Hematopoietic multipotent progenitor cell (in vitro differentiated cells): ENCODE measurements at regions not wholly inside any gene's neighbourhood (a gene's known extent, or its start where the extent isn't known, plus 50 kb on each side); places are given as distances from the start of the nearest gene placed in this dataset.

ENCODE experiments used
- DNase-seq, 3 donors: peaks; one replicate each; pipeline ENCODE4 v3.0.0-alpha.2; 2011 to 2015; ENCODE audit warnings: low read depth in 2 of 3, low spot score in 2 of 3

DNA sequence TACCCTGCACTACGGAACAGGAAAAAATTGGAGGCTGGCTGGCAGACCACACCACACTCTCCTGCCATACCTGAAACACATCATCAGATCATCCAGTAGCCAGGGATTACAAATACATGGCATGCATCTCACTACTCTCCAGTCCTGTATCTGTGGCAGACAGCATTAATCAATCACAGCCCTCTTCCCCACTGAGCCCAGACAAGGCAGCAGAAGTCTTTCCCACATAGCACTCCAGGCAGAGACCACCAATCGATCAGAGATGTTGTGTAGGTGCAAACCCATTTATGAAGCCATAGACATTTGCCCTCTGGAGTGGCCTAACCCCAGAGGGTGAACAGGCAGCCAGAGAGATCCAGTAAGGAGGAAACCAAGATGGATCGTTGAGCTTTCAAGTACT is 410.9 kb upstream of the PROK2 start:
- no peak for DNase-seq

DNA sequence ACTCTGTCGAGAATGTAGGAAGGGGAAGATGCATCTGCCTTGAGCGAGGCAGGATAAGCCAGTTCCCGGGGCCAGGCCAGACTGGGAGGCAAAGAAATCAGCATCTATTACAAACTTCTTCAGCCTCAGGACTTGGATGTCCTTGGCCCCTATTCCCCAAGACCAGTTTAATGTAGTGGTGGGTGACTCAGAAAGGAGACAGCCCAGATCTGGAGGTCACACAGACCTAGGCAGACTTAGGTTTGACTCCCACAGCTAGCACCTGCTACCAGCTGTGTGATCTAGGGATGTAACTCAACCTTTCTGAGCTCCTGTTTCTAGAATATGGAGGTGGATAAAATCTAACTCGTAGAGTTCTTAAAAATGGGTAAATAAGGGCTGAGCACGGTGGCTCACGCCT is 409.5 kb upstream of the PROK2 start:
- DNase-seq, result no peak

DNA sequence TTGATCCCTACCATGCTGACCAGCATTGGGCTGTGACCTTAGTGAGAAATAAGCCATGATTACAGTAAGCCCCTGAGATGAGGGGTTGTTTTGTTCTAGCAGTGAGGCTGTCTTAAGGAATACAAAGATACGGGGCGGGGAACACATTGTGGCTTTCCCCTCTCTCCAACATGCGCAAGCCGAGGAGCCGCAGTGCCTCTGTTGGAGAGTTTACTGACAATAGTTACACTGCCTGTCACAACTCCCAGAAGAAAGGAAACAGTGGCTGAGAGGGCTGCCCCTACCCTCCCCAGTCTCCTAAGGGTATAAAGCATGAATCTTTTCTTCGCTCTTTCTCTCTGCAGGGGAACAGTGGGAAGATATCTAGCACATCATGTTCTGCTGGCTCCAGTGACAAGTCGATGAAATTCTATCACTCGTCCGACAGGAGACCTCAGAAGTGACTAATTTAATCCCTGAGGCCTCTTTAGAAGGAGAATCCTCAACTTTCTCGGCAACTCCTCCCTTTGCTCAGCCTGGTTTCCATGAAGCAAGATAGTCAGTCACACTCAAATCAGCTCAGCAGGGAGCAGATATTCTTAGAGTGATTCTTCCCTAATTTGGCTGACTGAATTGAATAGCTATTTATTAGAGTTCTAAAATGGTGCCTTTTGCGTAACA is 409.0 kb upstream of the PROK2 start:
- no peak for DNase-seq

DNA sequence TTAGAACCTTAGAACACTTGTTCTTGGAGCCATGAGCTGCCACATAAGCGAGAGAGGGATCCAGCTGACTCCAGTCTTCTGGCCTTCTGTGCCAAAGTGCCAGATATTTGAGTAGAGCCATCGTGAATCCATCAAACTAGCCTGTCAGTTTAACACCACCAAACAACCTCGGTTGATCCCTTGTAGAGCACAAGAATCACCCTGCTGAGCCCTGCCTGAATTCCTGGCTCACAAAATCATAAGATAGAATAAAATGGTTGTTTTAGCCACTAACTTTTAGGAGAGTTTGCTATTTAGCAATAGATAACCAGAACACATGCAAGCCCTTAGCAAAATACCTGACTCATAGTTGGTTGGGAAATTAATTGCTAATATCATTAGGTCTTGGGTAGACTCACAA is 407.6 kb upstream of the PROK2 start:
- no peak for DNase-seq

DNA sequence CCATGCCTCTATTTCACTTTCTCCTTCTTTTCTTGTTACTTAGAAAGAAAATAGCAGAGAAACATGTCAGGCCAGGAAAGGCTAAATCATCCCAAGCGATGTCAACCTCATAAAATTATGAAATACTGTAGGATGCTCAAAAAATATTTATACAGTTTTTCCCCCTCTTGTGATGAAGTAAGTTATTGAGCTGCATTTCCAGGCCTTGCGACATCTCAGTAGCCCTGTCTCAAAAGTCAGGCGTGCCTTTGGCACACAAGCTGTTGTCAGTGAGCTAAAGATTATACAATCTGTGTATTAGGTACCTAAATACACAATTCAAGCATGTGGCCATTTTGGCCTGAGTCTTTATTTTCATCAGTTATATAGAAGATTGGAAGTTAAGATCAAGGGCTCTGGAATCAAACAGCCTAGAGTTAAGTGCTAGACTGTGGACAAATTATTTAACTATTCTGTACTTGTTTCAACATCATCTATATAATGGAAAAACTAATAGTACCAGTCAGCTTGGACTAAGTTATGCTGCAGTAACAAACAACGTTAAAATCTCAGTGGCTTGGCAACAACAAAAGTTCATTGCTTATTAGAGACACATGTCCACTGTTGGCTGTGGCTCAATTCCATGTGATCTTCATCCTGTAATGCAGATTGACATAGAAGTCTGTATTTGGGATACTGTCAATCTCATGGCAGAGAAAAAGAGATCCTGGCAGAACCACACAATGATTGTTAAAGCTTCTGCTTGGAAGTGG is 406.4 kb upstream of the PROK2 start:
- no peak for DNase-seq

DNA sequence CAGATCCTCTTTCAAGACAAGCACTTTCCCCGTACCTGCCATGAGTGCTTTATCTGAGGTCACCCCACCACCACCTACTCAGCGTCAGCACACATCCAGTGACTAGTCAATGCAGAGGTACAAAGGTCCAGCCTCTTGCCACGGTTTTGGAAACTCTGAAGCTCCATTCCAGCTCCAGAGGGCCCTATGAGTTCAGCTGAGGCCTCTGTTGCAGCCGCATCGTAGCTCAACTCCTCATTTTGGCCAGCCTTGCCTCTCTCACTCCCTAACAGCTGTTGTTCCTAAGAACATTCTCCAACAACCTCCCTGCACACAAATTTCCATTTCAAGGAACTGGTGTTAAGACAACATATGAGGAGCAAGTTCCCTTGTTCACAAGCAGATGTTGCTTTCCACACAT is 405.1 kb upstream of the PROK2 start:
- DNase-seq, result no peak

DNA sequence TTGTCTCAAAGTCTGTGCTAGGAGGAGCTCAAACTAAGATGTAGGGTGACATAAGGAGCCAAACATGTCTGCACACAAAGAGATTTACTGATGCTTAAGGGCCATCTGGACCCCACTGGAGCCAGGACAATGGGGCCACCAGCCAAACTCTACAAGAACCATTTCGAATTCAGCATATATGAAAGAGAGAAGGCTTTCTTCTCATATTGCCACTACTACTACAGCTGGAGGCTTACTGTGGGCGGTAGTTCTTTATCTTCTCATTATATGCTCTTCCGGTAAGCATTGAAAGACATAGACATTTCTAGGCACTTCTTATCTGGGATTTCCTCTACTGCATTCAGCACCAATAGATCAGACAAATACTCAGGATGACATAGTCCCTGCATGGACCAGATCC is 404.4 kb upstream of the PROK2 start:
- DNase-seq, result no peak

DNA sequence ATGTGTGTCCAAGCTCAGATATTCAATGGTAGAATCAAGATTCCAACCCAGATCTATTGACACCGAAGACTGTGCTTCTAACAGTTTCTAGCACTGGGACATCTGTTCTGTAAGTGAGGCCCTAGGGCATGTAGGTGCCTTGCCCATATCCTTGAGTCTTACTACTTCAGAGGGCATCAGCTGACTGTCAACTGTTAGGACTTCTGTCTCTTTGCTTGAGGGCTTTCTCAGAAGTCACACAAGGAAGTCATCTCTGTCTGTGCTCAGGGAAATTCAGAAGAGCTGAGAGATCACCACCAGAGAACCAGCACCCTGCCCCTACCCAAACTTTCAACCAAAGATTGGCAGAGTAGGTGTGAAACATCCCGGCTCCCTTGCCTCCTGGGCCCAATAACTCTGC is 403.6 kb upstream of the PROK2 start:
- no peak for DNase-seq

DNA sequence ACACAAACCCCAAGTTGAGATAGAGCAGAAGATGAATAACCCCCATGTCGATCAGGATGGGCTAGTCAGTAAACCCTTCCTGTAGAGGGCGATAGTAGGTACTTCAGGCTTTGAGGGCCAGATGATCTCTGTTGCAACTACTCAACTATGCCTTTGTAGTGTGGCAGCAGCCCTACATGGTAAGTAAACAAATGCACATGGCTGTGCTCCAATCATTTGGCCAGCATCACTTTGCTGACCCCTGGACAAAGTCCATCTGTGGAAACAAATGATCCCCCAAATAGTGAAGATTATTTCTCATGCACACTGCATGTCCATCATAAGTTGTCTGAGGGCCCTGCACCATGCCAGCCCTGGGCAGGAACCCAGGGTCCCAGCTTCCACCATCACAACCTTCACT is 402.2 kb upstream of the PROK2 start:
- peak in 1 of 3 donors; percentile 26 for DNase-seq

DNA sequence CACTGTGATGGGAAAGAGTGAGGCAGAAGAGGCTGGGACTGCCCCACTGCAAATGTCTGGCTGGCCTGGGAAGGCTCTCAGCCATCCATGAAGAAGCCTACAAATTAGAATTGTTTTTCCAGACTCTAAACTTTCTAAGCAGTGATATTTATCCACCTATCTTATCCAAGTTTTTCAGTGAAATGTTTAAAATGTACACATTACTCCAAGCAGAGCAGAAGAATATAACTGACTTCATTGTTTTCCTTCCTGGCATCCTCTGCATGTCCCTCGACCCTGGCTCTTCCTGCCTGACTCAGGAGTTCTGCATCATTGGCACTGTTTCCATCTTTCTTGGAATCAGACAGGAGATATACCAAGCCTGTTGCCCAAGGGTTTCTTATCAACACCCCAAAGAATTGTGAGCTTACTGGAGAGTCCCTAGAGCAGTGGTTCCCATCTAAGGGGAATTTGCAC is 401.5 kb upstream of the PROK2 start:
- no peak for DNase-seq

DNA sequence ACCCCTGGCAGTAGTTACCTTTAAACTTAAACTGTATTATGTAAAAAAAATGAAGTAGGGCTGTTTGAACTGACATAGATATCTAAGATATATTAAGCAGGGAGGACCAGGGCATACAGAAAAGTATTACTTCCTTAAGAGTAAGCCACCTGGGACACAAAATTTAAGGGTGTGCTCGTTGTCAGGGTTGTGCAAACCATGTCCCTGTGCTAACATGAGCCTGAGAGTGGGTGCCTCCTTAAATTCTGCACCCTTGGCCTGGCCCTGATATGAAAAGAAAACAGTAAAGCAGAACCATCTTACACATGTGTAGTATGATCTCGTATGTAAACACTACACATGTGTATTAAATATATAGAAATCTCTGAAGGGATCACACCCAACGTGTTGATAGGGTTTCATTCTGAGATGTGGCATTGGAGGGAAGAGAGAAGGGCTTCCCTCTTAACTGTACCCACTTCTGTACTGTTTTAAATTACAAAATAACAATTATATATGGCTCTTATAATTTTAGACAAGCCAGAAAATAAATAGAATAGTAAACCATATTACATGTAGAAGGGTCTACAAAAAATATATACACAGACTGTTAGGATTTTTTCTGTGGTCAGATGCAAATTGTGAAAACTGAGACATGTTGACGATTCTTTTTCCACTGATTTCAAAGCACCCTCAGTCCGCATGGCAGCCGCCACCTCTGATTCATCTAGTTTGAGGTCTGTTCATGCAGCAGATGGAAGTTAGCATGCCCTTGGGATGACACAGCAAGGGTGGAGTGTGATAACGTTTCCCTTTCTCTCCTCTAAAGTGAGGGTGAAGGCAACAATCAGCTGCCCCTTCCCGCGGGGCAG is 400.8 kb upstream of the PROK2 start:
- DNase-seq, result peak in 2 of 3 donors; percentile 29 to 42

DNA sequence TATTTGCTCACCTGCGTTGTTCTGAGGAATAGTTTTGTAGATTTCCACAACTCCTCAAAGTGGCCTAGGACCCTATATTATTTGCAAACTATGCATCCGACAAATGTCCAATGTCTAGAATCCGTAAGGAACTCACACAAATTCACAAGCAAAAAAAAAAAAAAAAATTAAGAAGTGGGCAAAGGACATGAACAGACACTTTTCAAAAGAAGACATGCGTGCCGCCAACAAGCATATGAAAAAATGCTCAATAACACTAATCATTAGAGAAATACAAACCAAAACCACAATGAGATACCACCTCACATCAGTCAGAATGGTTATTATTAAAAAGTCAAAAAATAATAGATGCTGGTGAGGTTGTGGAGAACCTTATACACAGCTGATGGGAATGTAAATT is 398.5 kb upstream of the PROK2 start:
- DNase-seq, result no peak

DNA sequence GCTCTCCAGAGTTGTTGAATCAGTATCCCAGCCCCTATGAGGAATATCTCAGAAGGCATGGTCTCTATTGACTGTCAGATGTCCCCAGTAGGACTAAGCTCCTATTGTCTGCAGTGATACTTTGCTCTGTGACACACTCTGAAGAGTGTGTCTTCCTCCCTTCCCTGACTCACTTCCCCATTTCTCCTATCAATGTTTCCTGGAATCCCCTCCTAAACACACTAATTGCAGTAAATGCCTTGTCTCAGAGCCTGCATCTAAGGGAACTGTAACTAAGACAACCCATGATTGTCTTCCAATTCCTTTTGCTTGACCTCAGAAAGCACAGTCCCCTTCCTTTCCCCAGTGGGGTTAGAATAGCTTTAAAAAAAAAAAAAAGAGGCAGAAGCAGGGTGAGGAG is 397.3 kb upstream of the PROK2 start:
- DNase-seq, result no peak

DNA sequence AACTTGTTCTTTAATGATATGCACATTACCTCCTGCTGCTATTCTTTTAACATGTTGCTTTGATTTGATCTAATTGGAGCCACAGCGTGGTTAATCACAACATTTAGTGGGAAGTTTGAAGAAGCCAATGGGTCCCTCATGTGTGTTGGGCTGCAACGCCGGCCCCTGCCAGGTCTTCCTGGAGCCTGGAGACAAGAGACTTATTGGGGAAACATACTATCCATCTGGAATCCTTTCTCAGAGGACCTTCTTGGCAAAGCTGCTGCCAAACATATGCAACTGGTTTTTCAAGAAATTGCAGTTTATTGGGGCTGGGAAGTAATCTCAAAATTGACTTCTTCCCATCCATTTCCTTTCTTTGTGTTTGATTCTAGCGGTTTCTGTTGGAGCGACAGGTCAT is 396.3 kb upstream of the PROK2 start:
- no peak for DNase-seq

DNA sequence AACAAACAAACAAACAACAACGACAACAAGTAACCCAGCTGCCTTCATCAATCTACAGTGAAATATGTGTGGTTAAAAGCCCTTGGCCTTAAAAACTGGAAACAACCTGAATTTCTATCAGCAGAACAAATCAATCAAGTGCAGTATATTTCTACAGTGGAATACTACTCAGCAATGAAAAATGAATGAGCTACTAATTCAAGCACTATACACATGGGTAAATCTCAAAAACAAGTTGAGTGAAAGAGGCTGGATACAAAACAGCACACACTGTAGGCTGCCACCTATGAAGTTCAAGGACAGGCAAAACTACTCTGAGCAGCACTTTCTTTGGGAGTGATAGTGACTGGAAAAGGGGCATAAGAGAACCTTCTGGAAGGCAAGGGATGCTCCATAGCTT is 395.5 kb upstream of the PROK2 start:
- no peak for DNase-seq

DNA sequence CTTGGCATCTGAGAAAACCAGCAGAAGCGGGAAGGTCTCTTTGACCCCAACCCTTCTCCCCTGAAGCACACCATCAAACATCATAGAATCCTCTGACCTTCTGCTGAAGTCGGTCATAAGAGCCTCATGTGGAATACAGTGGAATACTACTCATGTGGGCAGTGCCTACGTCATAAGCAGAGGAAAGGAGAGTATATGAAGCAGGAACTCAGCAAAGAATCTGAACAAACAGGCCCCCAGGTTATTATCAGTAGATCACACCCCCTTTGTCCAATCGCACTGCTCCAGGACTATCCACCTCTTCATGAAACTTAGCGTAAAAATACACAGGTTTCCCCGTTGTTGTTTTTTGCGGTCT is 394.1 kb upstream of the PROK2 start:
- no peak for DNase-seq

DNA sequence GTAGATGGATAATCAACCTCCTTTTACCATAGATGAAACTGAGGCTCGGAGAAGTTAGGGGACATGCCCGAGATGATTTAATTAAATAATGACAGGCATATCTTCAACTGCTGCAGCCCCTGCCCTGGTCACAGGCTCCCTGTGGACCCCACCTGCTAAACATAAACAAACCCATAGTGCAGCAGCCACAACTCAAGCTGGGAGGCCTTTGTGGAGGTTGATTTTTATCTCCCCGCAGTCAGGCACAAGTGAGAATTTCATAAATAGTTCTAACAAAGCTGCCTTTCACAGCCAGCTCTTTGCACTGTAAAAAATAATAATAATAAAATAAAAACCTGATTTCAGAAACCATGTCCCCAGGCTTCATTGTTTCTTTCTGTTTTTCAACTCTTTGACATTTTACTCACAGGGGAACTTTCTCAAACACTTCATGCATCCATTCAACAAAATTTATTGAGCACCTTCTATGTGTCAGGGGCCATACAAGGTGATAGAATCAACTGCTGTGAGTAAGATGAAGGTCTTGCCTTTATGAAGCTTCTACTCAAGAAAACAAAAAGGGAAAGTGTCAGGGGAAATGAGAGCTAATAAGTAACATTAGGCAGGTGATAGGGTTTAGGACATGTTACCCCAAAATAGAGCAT is 393.6 kb upstream of the PROK2 start:
- DNase-seq, result no peak

DNA sequence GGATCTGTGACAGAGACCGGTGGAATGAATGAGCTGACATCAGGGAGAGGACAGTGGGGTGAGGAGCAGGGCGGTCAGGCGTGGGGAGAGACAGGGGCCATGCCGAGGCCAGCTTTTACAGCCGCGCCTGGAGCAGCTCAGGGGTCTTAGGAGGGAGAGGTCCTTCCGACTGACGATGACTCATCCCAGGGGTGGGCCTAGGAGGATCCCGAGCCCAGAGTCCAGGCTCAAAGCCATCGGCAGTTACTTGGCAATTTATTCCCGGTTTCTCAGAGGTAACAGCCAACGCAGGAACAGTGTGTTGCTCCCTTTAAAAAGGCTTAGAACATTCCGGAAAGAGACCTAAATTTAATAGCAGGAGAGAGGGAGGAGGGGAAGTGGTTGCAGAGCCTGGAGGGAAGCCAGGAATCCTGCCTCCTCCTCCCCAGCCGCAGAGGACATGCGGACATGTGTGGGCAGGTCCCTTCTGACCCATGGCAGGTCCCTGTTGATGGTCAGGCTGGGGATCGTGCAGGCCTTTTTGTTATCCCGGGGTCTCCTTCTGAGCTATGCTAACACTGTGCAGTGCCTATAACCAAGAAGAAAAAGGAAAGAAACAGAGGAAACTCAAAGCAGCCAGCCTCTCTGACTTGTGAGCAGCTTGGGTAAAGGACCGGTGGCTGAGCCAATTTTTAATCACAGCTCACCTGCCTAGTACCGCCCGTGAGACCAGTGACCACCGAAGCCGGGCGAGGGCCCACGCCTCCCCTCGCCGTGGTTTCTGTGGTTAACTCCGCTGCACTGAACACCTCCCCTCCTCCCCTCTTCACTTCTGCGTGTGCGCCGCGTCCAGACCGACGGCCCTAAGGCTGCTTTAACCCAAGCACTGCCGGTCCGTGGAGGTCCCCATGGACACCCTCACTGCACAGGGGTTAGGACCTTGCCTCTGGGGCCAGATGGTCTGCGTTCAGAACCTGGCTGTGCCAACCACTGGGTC is 392.4 kb upstream of the PROK2 start:
- DNase-seq, result peak in 2 of 3 donors; percentile 31 to 45

DNA sequence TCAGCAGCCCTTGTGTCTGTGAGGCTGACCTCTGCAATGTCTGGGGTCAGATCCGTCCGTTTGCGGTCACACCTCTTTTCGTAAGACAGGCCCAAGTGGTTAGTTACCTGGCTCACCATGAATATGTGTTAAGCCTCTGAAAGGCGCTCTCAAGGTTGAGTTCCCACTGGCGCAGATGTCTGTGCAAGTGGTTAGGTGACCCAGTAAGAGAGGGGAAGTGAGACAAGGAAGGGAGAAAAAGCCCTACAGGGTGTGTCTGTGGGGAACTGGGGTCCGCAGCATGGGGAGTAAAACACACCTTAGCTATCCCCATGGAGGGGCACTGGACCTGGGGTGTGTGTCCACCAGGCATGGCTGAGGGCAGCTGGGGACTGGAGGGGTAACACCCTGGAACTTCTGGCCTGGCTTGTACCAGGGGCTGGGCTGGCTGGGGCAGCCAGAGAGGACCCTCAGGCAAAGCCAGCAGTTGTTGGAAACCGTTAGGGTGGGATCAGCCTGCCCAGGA is 391.6 kb upstream of the PROK2 start:
- peak in 1 of 3 donors; percentile 46 for DNase-seq
